IMR-90 (cell line): ENCODE measurements at regions not wholly inside any gene's neighbourhood (a gene's known extent, or its start where the extent isn't known, plus 50 kb on each side); places are given as distances from the start of the nearest gene placed in this dataset.

ENCODE experiments used
- CEBPB ChIP-seq: IDR thresholded peaks from 2 replicates; pipeline ENCODE4 v1.6.1; 2012; ENCODE audit warnings: low read depth, low read length, improper control_type of control experiment
- CTCF ChIP-seq: conservative IDR thresholded peaks from 2 replicates; pipeline ENCODE4 v1.5.1; 2012; ENCODE audit warnings: mild to moderate bottlenecking, low read depth, low read length, improper control_type of control experiment
- ELK1 ChIP-seq: fragments of 150-350 bp; IDR thresholded peaks from 2 replicates; pipeline ENCODE4 v1.6.1; 2016; ENCODE audit warnings: low read depth, mild to moderate bottlenecking, low read length, moderate library complexity, borderline replicate concordance
- MAFK ChIP-seq: IDR thresholded peaks from 2 replicates; pipeline ENCODE4 v1.6.1; 2012; ENCODE audit warnings: low read depth, low read length, improper control_type of control experiment
- MAZ ChIP-seq: IDR thresholded peaks from 2 replicates; pipeline ENCODE4 v1.6.1; 2012; ENCODE audit warnings: low read depth, mild to moderate bottlenecking, low read length, improper control_type of control experiment, moderate library complexity, borderline replicate concordance
- MXI1 ChIP-seq: IDR thresholded peaks from 2 replicates; pipeline ENCODE4 v1.6.1; 2012; ENCODE audit warnings: low read depth, mild to moderate bottlenecking, low read length, moderate library complexity, borderline replicate concordance
- POLR2A ChIP-seq: IDR thresholded peaks from 2 replicates; pipeline ENCODE4 v1.6.1; 2012; ENCODE audit warnings: mild to moderate bottlenecking, low read depth, low read length
- RAD21 ChIP-seq: IDR thresholded peaks from 2 replicates; pipeline ENCODE4 v1.6.1; 2012; ENCODE audit warnings: low read length, improper control_type of control experiment
- RCOR1 ChIP-seq: IDR thresholded peaks from 2 replicates; pipeline ENCODE4 v1.6.1; 2012; ENCODE audit warnings: mild to moderate bottlenecking, low read length, improper control_type of control experiment; ENCODE audit not compliant: insufficient replicate concordance
- RFX5 ChIP-seq: IDR thresholded peaks from 2 replicates; pipeline ENCODE4 v1.8.0; 2012; ENCODE audit warnings: low read depth, mild to moderate bottlenecking, low read length, moderate library complexity
- SMC3 ChIP-seq: fragments of 150-350 bp; IDR thresholded peaks from 2 replicates; pipeline ENCODE4 v1.6.1; 2016; ENCODE audit warnings: low read depth, mild to moderate bottlenecking, antibody characterized with exemption, low read length, moderate library complexity
- USF2 ChIP-seq: fragments of 150-350 bp; IDR thresholded peaks from 2 replicates; pipeline ENCODE4 v1.6.1; 2017; ENCODE audit warnings: mild to moderate bottlenecking, antibody characterized with exemption, low read length, low read depth

- no peak for TF ChIP-seq USF2
- no peak for TF ChIP-seq CTCF
- no peak for TF ChIP-seq MAZ
- no peak for TF ChIP-seq POLR2A
- TF ChIP-seq RAD21, result no peak
- no peak for TF ChIP-seq RFX5
- TF ChIP-seq MXI1, result no peak
- no peak for TF ChIP-seq ELK1
- no peak for TF ChIP-seq SMC3
- no peak for TF ChIP-seq CEBPB
- TF ChIP-seq MAFK, result no peak
- no peak for TF ChIP-seq RCOR1
Measured at GRCh38 chr1:229001467-229002011, 266.3 kb downstream of the RHOU start.
